Thyroid gland (tissue), 4 donors: ENCODE measurements at regions not wholly inside any gene's neighbourhood (a gene's known extent, or its start where the extent isn't known, plus 50 kb on each side); places are given as distances from the start of the nearest gene placed in this dataset.

Experiments used
- DNase-seq, 2 donors: peaks; one replicate each; pipeline ENCODE4 v3.0.0-alpha.2; 2019
- H3K27ac ChIP-seq, 3 donors: fragments of 200-600 bp; sonication (generic); 1 replicate in 2 of 3; 2 replicates in 1 of 3; pipeline ENCODE4 v1.5.1; 2016 to 2019; ENCODE audit warnings: mild to moderate bottlenecking in 1 of 3, moderate library complexity in 1 of 3
- H3K27me3 ChIP-seq: fragments of 200-600 bp; sonication (generic); one replicate; pipeline ENCODE4 v1.5.1; 2019
- H3K36me3 ChIP-seq, 2 donors: fragments of 200-600 bp; sonication (generic); one replicate each; pipeline ENCODE4 v1.5.1; 2016 to 2019
- H3K4me1 ChIP-seq, 2 donors: fragments of 200-600 bp; sonication (generic); one replicate each; pipeline ENCODE4 v1.5.1; 2017 to 2019
- H3K4me3 ChIP-seq, 3 donors: fragments of 200-600 bp; sonication (generic); replicated peaks in 1 of 3; 1 replicate in 2 of 3; 2 replicates in 1 of 3; pipeline ENCODE4 v1.5.1; 2016; ENCODE audit warnings: mild to moderate bottlenecking in 1 of 3
- H3K9me3 ChIP-seq: fragments of 200-600 bp; sonication (generic); one replicate; pipeline ENCODE4 v1.5.1; 2017
- POLR2A ChIP-seq, 2 donors: fragments of 450-650 bp; IDR thresholded peaks; one replicate each; pipeline ENCODE4 v1.6.1; 2017; ENCODE audit warnings: antibody characterized with exemption in 2 of 2, mild to moderate bottlenecking in 2 of 2, moderate library complexity in 1 of 2
- WGBS, 2 donors: methylation state at CpG; one replicate each; pipeline ENCODE4 v1.1.5; 2017; 5-methylcytosine and 5-hydroxymethylcytosine counted together
- intact Hi-C: fragments of 100-400 bp; cut with DNase I; formaldehyde crosslinking; loops from one replicate; pipeline ENCODE4 v1.15.1; 2023
- TF ChIP-seq, protein P1 (sequence below), 6 experiments: fragments of 200-600 bp in 3 of 6; fragments of 450-650 bp in 3 of 6; sonication (generic) in 3 of 6; IDR thresholded peaks; one replicate each; pipeline ENCODE4 v1.5.1; 2016 to 2019; ENCODE audit warnings: antibody characterized with exemption in 6 of 6, mild to moderate bottlenecking in 2 of 6, inconsistent platforms in 1 of 6, moderate library complexity in 1 of 6

DNA sequence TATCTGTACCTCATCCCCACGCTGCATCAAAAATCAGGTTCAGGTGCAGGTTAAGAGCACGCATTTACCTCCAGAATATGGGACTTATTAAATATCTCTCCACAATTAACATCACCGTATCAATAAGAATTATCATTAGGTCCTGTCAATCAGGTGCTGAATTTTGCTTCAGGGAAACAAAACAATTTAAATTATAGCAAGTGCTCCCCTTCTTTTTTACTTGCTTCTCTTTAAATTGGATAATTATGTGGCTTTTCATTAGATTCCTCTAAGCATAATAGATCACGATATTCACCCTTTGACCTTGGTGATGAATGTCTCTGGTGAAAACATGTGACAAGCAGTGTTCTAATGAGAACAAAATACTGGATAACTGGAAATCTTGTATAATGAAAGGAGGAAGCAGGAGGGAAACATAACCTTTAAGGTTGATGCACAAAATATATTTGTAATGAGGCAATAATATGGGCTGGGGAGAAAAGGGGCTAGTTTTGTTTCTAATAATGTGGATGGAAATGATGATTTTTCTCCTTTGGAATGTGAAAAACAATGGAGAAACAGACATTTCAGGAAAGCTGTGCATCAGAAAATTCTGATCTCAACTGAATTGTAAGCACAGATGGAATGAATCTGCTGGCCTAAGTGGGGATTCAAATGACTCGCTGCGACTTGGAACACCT, 166.9 kb downstream of the SNX10 start:
- no peaks in the 10 kb centered on the region for H3K9me3 ChIP-seq
- no peaks in the 10 kb centered on the region for H3K4me1 ChIP-seq
- 85 to 94% methylated on average over 6 of the region's 6 CpGs for whole genome bisulfite sequencing, 2 donors
- TF ChIP-seq, protein P1, sequence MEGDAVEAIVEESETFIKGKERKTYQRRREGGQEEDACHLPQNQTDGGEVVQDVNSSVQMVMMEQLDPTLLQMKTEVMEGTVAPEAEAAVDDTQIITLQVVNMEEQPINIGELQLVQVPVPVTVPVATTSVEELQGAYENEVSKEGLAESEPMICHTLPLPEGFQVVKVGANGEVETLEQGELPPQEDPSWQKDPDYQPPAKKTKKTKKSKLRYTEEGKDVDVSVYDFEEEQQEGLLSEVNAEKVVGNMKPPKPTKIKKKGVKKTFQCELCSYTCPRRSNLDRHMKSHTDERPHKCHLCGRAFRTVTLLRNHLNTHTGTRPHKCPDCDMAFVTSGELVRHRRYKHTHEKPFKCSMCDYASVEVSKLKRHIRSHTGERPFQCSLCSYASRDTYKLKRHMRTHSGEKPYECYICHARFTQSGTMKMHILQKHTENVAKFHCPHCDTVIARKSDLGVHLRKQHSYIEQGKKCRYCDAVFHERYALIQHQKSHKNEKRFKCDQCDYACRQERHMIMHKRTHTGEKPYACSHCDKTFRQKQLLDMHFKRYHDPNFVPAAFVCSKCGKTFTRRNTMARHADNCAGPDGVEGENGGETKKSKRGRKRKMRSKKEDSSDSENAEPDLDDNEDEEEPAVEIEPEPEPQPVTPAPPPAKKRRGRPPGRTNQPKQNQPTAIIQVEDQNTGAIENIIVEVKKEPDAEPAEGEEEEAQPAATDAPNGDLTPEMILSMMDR (IDR thresholded peaks at IDR 0.05), result no peak
- TF ChIP-seq POLR2A (IDR thresholded peaks at IDR 0.05), result no peak
- no peak overlapping the region for H3K4me3 ChIP-seq
- no peak overlapping the region for H3K27ac ChIP-seq
- H3K36me3 ChIP-seq, result no peaks in the 10 kb centered on the region
- no peak for DNase-seq
- no peaks in the 10 kb centered on the region for H3K27me3 ChIP-seq
- intact Hi-C loops, result loop anchor here (10.0 kb wide), 1 partner anchor 64 kb away; no protein-coding TSS in a partner anchor

DNA sequence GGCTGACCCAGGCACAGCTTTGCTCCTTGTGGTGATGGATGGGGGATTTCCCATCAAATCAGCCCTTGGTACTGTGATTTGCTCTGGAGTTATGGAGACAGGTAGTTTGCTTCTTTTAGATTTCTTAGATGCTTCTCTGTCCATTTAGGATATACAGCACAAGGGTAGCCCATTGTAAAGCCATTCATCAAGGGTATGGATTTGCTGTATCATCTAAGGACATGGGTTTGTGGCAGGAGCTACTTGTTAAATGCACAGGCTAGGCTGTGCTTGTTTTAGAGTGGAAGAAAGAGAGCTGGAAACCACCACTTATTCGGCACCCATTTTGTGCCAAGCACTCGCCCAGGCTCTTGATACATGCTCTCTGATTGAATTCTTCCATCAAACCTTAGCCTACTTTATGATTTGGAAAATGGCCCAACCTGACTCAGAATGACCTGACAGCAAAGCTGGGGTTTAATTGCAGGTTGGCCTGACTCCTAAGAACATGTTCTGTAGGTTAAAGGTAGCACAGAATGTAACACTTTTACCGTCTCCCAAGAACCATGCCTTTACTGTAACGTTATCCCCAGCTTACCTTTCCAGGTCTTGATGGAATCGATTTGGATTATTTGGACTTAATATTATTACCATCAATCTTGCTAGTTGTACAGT, 168.0 kb downstream of the SNX10 start:
- H3K4me1 ChIP-seq, result no peaks in the 10 kb centered on the region
- H3K27ac ChIP-seq, result no peak overlapping the region
- H3K4me3 ChIP-seq, result no peak overlapping the region
- intact Hi-C loops, result loop anchor here (10.0 kb wide), 1 partner anchor 65 kb away; no protein-coding TSS in a partner anchor
- 80 to 93% methylated on average over 5 of the region's 5 CpGs for WGBS, 2 donors
- H3K9me3 ChIP-seq, result no peaks in the 10 kb centered on the region
- no peaks in the 10 kb centered on the region for H3K36me3 ChIP-seq
- no peak for TF ChIP-seq POLR2A (IDR thresholded peaks at IDR 0.05)
- TF ChIP-seq, protein P1 (IDR thresholded peaks at IDR 0.05), result no peak
- no peaks in the 10 kb centered on the region for H3K27me3 ChIP-seq
- no peak for DNase-seq

DNA sequence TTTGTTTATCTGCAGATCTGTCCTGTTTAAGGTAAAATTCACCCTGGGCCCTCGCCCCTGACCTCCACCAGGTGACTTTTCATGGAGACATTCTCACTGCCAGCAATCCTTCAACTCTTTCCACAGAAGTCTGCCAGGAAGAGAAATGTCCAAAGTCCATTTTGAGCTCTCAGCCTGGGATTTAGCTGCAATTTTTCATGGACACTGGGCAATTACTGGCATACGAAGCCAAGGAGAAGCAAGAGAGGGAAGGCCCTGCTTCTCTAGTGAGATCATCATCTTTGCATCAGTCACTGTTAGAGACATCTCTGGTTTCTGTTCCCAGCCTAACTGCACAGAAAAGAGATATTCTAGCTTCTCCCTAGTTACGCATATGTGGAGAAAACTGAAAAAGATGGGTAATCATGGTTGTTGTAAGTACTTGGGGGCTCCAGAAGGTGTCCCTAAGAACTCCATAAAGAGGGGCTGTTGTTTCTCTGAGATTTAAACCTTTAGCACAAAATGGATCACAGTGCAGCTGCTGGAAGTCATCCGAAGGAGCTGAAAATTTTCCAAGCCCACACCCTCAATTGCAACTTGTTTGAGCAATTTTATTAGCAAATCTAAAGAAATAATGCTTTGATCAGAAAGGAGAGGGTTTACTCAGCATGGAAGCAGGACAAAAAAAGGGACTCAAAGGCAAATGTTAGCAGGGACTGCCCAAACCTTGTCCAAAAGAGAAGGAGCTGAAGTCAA, 168.9 kb downstream of the SNX10 start:
- H3K27me3 ChIP-seq, result no peaks in the 10 kb centered on the region
- no peak overlapping the region for H3K27ac ChIP-seq
- DNase-seq, result no peak
- H3K9me3 ChIP-seq, result no peaks in the 10 kb centered on the region
- H3K36me3 ChIP-seq, result no peaks in the 10 kb centered on the region
- 85 to 89% methylated on average over 4 of the region's 4 CpGs for WGBS, 2 donors
- TF ChIP-seq POLR2A (IDR thresholded peaks at IDR 0.05), result no peak
- TF ChIP-seq, protein P1 (IDR thresholded peaks at IDR 0.05), result no peak
- H3K4me3 ChIP-seq, result no peak overlapping the region
- no peaks in the 10 kb centered on the region for H3K4me1 ChIP-seq
- intact Hi-C loops, result no loop called here

DNA sequence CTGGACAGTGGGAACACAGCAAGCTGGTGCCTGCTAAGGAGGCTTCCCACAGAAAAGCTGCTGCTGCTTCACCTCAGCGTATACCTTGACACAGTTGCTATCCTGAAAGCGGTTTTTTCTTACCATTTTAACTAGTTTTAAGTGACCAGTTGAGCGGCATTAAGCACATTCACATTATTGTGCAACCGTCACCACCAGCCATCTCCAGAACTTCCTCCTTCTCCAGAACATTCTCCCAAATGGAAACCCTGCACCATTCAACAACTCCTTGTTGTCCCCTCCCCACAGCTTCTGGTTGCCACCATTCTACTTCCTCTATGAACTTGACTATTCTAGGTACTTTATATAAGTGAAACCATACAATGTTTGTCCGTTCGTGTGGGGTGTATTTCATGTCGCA, 169.9 kb downstream of the SNX10 start:
- TF ChIP-seq POLR2A (IDR thresholded peaks at IDR 0.05), result no peak
- TF ChIP-seq, protein P1 (IDR thresholded peaks at IDR 0.05), result no peak
- no peaks in the 10 kb centered on the region for H3K9me3 ChIP-seq
- no peaks in the 10 kb centered on the region for H3K36me3 ChIP-seq
- intact Hi-C loops, result no loop called here
- H3K4me3 ChIP-seq, result no peak overlapping the region
- H3K27me3 ChIP-seq, result no peaks in the 10 kb centered on the region
- 95 to 96% methylated on average over 7 of the region's 7 CpGs for WGBS, 2 donors
- H3K4me1 ChIP-seq, result no peaks in the 10 kb centered on the region
- DNase-seq, result no peak
- H3K27ac ChIP-seq, result no peak overlapping the region

DNA sequence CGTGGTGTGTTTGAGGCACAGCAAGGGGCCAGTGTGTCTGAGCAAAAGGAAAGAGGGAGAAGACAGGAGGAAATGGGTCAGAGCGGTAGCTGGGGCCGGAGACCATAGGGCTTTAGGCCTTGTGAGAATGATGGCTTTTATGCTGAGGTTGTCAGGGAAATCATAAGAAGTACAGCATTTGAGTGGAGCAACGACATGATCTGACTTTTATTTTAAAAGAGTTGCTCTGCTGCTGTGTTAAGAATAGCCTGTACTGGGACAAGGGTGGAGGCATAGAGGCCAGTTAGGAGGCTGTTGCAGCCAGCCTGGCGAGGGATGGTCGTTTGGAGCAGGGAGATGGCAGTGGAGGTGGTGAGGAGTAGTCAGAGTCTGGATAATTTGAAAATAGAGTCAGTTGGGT, 174.3 kb downstream of the SNX10 start:
- no peaks in the 10 kb centered on the region for H3K36me3 ChIP-seq
- DNase-seq, result no peak
- no peaks in the 10 kb centered on the region for H3K4me1 ChIP-seq
- TF ChIP-seq, protein P1 (IDR thresholded peaks at IDR 0.05), result no peak
- TF ChIP-seq POLR2A (IDR thresholded peaks at IDR 0.05), result no peak
- H3K27ac ChIP-seq, result no peak overlapping the region
- WGBS, 2 donors, result 80 to 81% methylated on average over 6 of the region's 6 CpGs
- intact Hi-C loops, result no loop called here
- no peaks in the 10 kb centered on the region for H3K27me3 ChIP-seq
- no peaks in the 10 kb centered on the region for H3K9me3 ChIP-seq
- H3K4me3 ChIP-seq, result no peak overlapping the region
